ENCODE measurements at regions not wholly inside any gene's neighbourhood (a gene's known extent, or its start where the extent isn't known, plus 50 kb on each side); places are given as distances from the start of the nearest gene placed in this dataset.

DNA sequence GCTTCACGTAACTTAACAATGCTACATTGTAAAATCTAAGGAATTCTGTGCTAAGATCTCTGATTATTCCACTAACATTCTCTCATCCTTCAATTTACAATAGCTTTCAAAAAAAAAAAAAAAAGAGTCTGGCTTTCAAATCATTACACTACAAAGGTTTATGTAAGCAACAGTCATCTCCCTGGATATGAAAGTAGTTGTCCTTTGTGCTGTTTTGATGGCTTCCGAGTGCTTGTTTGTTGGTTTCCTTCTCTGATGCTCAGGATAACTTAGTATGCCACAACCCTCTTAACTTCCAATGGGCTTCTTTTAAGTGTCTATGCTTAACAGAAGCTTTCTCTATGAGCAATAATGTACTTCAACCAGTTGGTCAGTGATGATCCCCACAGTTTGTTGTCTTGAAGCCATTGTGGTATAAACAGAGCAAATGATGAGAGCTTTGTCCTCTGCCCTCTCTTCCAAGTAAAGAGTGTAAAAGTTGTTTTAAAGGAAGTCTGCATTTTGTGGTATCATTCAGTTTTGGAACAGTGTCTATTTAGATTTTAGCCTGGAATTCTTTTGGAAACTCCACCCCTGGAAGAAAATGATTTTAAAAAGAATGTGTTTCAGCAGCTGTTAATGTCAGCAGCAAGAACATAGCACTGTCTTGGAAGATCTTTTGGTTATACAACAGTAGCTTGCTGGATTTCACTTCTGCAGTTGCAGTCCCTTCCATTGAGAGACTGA, 396.1 kb upstream of the RGS6 start:
- TF ChIP-seq EZH2 (IDR thresholded peaks at IDR 0.05; ENCODE audit: borderline replicate concordance, low read depth, low read length, severe bottlenecking) (no peak), POLR2AphosphoS5 (IDR thresholded peaks at IDR 0.05; ENCODE audit: insufficient read depth, low read depth, low read length) (no peak)
- TF ChIP-seq, protein P1, sequence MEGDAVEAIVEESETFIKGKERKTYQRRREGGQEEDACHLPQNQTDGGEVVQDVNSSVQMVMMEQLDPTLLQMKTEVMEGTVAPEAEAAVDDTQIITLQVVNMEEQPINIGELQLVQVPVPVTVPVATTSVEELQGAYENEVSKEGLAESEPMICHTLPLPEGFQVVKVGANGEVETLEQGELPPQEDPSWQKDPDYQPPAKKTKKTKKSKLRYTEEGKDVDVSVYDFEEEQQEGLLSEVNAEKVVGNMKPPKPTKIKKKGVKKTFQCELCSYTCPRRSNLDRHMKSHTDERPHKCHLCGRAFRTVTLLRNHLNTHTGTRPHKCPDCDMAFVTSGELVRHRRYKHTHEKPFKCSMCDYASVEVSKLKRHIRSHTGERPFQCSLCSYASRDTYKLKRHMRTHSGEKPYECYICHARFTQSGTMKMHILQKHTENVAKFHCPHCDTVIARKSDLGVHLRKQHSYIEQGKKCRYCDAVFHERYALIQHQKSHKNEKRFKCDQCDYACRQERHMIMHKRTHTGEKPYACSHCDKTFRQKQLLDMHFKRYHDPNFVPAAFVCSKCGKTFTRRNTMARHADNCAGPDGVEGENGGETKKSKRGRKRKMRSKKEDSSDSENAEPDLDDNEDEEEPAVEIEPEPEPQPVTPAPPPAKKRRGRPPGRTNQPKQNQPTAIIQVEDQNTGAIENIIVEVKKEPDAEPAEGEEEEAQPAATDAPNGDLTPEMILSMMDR (IDR thresholded peaks at IDR 0.05; ENCODE audit: extremely low read depth in 1 of 2, insufficient read depth in 1 of 2, low read depth in 1 of 2, low read length in 2 of 2), result no peak
